Erythroblast (primary cell): ENCODE measurements at regions not wholly inside any gene's neighbourhood (a gene's known extent, or its start where the extent isn't known, plus 50 kb on each side); places are given as distances from the start of the nearest gene placed in this dataset.

Experiments used
- GATA1 ChIP-seq: IDR thresholded peaks from 2 replicates; pipeline ENCODE4 v1.6.1; 2011; ENCODE audit warnings: low read depth, mild to moderate bottlenecking, control low read depth, low read length, moderate library complexity
- POLR2A ChIP-seq: IDR thresholded peaks from 2 replicates; pipeline ENCODE4 v1.6.1; 2011; ENCODE audit warnings: mild to moderate bottlenecking, low read length

GRCh38 chr13:99834246-99834645 lies 137.3 kb downstream of the ZIC5 start:
- TF ChIP-seq POLR2A, result no peak
- no peak for TF ChIP-seq GATA1
